ENCODE measurements at regions not wholly inside any gene's neighbourhood (a gene's known extent, or its start where the extent isn't known, plus 50 kb on each side); places are given as distances from the start of the nearest gene placed in this dataset.

GRCh38 chr17:53574038-53574437 is 248.7 kb upstream of the KIF2B start:
- DNase-seq (ENCODE audit: low spot score) (no peak), ATAC-seq (ENCODE audit: low FRiP score) (no peak)
- TF ChIP-seq CTCF (IDR thresholded peaks at IDR 0.05): no peak

GRCh38 chr17:53571342-53571741 is 251.4 kb upstream of the KIF2B start:
- DNase-seq (ENCODE audit: low spot score) (no peak), ATAC-seq (ENCODE audit: low FRiP score) (no peak)
- TF ChIP-seq CTCF (IDR thresholded peaks at IDR 0.05): no peak

- ATAC-seq (ENCODE audit: low FRiP score) (no peak), DNase-seq (ENCODE audit: low spot score) (no peak)
- no peak for TF ChIP-seq CTCF (IDR thresholded peaks at IDR 0.05)
These were observed 252.0 kb upstream of the KIF2B start for GRCh38 chr17:53570731-53571130.

GRCh38 chr17:53560953-53561352 is 261.8 kb upstream of the KIF2B start:
- DNase-seq (ENCODE audit: low spot score): no peak
- ATAC-seq (ENCODE audit: low FRiP score): no peak
- no peak for TF ChIP-seq CTCF (IDR thresholded peaks at IDR 0.05)

- DNase-seq (ENCODE audit: low spot score): no peak
- TF ChIP-seq CTCF (IDR thresholded peaks at IDR 0.05): no peak
- no peak for ATAC-seq (ENCODE audit: low FRiP score)
These were observed 274.5 kb upstream of the KIF2B start for GRCh38 chr17:53548252-53548651.

- no peak for ATAC-seq (ENCODE audit: low FRiP score)
- no peak for DNase-seq (ENCODE audit: low spot score)
- TF ChIP-seq CTCF (IDR thresholded peaks at IDR 0.05): no peak
These were observed 279.3 kb upstream of the KIF2B start for GRCh38 chr17:53543472-53543871.

GRCh38 chr17:53538129-53538617 is 284.6 kb upstream of the KIF2B start:
- DNase-seq (ENCODE audit: low spot score) (no peak), ATAC-seq (ENCODE audit: low FRiP score) (no peak)
- TF ChIP-seq CTCF (IDR thresholded peaks at IDR 0.05): no peak
